Nucleus accumbens (tissue), 56 donors: ENCODE measurements at regions not wholly inside any gene's neighbourhood (a gene's known extent, or its start where the extent isn't known, plus 50 kb on each side); places are given as distances from the start of the nearest gene placed in this dataset.
A peak's percentile ranks its signal among the peaks of the same experiment; 100 is the strongest.

Source experiments
- DNase-seq, 56 donors: peaks; one replicate each; lab custom pipeline; 2025; lab: John Stamatoyannopoulos, UW

- no peak for DNase-seq
Measured at GRCh38 chr1:182200025-182200812, 138.7 kb upstream of the ZNF648 start.

- no peak for DNase-seq
Measured at GRCh38 chr1:182198006-182198605, 136.6 kb upstream of the ZNF648 start.

GRCh38 chr1:182196897-182197870, 135.7 kb upstream of the ZNF648 start:
- DNase-seq, result no peak

GRCh38 chr1:182195733-182196132, 134.2 kb upstream of the ZNF648 start:
- no peak for DNase-seq

- no peak for DNase-seq
Measured at GRCh38 chr1:182193908-182194550, 132.5 kb upstream of the ZNF648 start.

GRCh38 chr1:182192966-182193365, 131.5 kb upstream of the ZNF648 start:
- no peak for DNase-seq

- no peak for DNase-seq
Measured at GRCh38 chr1:182192215-182192614, 130.7 kb upstream of the ZNF648 start.

GRCh38 chr1:182191381-182192115, 130.0 kb upstream of the ZNF648 start:
- no peak for DNase-seq

- DNase-seq, result no peak
Measured at GRCh38 chr1:182189535-182190066, 128.1 kb upstream of the ZNF648 start.

- DNase-seq, result no peak
Measured at GRCh38 chr1:182186757-182187146, 125.2 kb upstream of the ZNF648 start.

- no peak for DNase-seq
Measured at GRCh38 chr1:182185842-182186756, 124.6 kb upstream of the ZNF648 start.

- no peak for DNase-seq
Measured at GRCh38 chr1:182185136-182185535, 123.6 kb upstream of the ZNF648 start.

GRCh38 chr1:182183606-182184005, 122.1 kb upstream of the ZNF648 start:
- no peak for DNase-seq

GRCh38 chr1:182182311-182182710, 120.8 kb upstream of the ZNF648 start:
- DNase-seq, result no peak

GRCh38 chr1:182181167-182181572, 119.7 kb upstream of the ZNF648 start:
- DNase-seq, result no peak

GRCh38 chr1:182175361-182175931, 113.9 kb upstream of the ZNF648 start:
- DNase-seq, result no peak

GRCh38 chr1:182174513-182174855, 113.0 kb upstream of the ZNF648 start:
- DNase-seq, result no peak

- DNase-seq, result peak in 1 of 56 donors; percentile 17
Measured at GRCh38 chr1:182173808-182174512, 112.4 kb upstream of the ZNF648 start.
